SU-DHL-6 (cell line): ENCODE measurements at regions not wholly inside any gene's neighbourhood (a gene's known extent, or its start where the extent isn't known, plus 50 kb on each side); places are given as distances from the start of the nearest gene placed in this dataset.

Experiments used
- H2AFZ ChIP-seq: fragments of 200-600 bp; sonication (generic); 2 replicates; pipeline ENCODE4 v1.6.1; 2014; ENCODE audit warnings: low read depth, mild to moderate bottlenecking, moderate library complexity, mixed read lengths, antibody characterized with exemption, low read length; ENCODE audit not compliant: severe bottlenecking
- H3F3A ChIP-seq: fragments of 200-600 bp; shearing (Covaris generic); 2 replicates; pipeline ENCODE4 v1.6.0; 2016; ENCODE audit warnings: antibody characterized with exemption, mild to moderate bottlenecking; ENCODE audit not compliant: insufficient read depth
- H3K27ac ChIP-seq: fragments of 200-600 bp; sonication (generic); 2 replicates; pipeline ENCODE4 v1.5.1; 2016; ENCODE audit warnings: low read depth, mild to moderate bottlenecking, low read length, moderate library complexity, mixed read lengths
- H3K27me3 ChIP-seq: fragments of 200-600 bp; sonication (generic), shearing (Covaris generic); 2 replicates; pipeline ENCODE4 v1.6.0; 2014; ENCODE audit warnings: mild to moderate bottlenecking, low read length
- H3K36me3 ChIP-seq: fragments of 200-600 bp; sonication (generic); 2 replicates; pipeline ENCODE4 v1.6.1; 2014; ENCODE audit warnings: mild to moderate bottlenecking, low read length, mixed read lengths
- H3K4me2 ChIP-seq: fragments of 300-600, 200-600 bp; shearing (Covaris generic), sonication (generic); 2 replicates; pipeline ENCODE4 v1.6.0; 2014; ENCODE audit warnings: low read length, low read depth, mild to moderate bottlenecking; ENCODE audit not compliant: poor library complexity, severe bottlenecking
- H3K4me3 ChIP-seq: fragments of 200-600 bp; sonication (generic); 2 replicates; pipeline ENCODE4 v1.5.1; 2014; ENCODE audit warnings: antibody characterized with exemption, low read length, mild to moderate bottlenecking, mixed read lengths; ENCODE audit not compliant: insufficient read depth, poor library complexity, severe bottlenecking
- H3K79me2 ChIP-seq: fragments of 200-600 bp; sonication (generic); 2 replicates; pipeline ENCODE4 v1.6.1; 2014; ENCODE audit warnings: mild to moderate bottlenecking, low read length, moderate library complexity; ENCODE audit not compliant: insufficient read depth
- H3K9ac ChIP-seq: fragments of 200-600 bp; sonication (generic); 2 replicates; pipeline ENCODE4 v1.7.0; 2014; ENCODE audit warnings: mild to moderate bottlenecking, low read length
- H3K9me2 ChIP-seq: fragments of 200-600 bp; sonication (generic); replicated peaks from 2 replicates; pipeline ENCODE4 v1.6.1; 2014; ENCODE audit warnings: low read length; ENCODE audit not compliant: insufficient read depth
- H3K9me3 ChIP-seq: fragments of 200-600 bp; sonication (generic); 2 replicates; pipeline ENCODE4 v1.6.1; 2014; ENCODE audit warnings: low read length, mixed read lengths; ENCODE audit not compliant: insufficient read depth
- H4K20me1 ChIP-seq: fragments of 200-600 bp; sonication (generic); 2 replicates; pipeline ENCODE4 v1.6.1; 2014; ENCODE audit warnings: low read depth, mild to moderate bottlenecking, antibody characterized with exemption, low read length, moderate library complexity, mixed read lengths
- EZH2phosphoT487 ChIP-seq: fragments of 200-600 bp; sonication (generic), shearing (Covaris generic); conservative IDR thresholded peaks from 2 replicates; pipeline ENCODE4 v1.6.1; 2018; ENCODE audit warnings: mild to moderate bottlenecking, antibody characterized with exemption, low read length, moderate library complexity, mixed read lengths
- TF ChIP-seq, protein P1 (sequence below): fragments of 200-600 bp; sonication (generic); IDR thresholded peaks from one replicate; pipeline ENCODE4 v1.5.1; 2017; ENCODE audit warnings: antibody characterized with exemption, mild to moderate bottlenecking, low read length, moderate library complexity; ENCODE audit not compliant: insufficient read depth, poor library complexity, severe bottlenecking

DNA sequence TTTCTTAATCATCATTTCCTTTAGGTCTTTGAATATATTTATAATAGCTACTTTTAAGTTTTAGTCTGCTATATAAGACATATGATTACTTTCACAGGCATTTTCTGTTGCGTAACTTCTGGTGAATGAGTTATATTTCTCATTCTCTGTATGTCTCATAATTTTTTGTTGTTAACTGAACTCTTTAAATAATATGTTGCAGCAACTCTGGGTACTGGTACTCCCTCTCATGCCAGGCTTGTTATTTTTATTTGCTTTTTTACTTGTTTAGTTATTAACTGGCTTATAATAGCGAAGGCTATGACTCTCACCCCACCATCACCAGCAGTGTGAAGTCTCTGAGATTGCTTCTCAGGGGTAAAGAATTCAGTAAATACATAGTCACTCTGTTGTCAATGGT, 524.2 kb upstream of the CHORDC1 start:
- Histone ChIP-seq H3K4me3 (no peak overlapping the region), H3K9me3 (peaks cover 6% of the 10 kb centered on the region; the same call in 1 of the 2 replicates), H3F3A (no peaks in the 10 kb centered on the region), H3K36me3 (no peaks in the 10 kb centered on the region), H3K4me2 (no peak overlapping the region), H3K27me3 (no peaks in the 10 kb centered on the region), H2AFZ (no peak overlapping the region), H3K27ac (no peak overlapping the region), H3K79me2 (no peaks in the 10 kb centered on the region), H3K9ac (no peak overlapping the region), H4K20me1 (no peaks in the 10 kb centered on the region), H3K9me2 (no peaks in the 10 kb centered on the region)
- no peak for TF ChIP-seq EZH2phosphoT487
- TF ChIP-seq, protein P1, sequence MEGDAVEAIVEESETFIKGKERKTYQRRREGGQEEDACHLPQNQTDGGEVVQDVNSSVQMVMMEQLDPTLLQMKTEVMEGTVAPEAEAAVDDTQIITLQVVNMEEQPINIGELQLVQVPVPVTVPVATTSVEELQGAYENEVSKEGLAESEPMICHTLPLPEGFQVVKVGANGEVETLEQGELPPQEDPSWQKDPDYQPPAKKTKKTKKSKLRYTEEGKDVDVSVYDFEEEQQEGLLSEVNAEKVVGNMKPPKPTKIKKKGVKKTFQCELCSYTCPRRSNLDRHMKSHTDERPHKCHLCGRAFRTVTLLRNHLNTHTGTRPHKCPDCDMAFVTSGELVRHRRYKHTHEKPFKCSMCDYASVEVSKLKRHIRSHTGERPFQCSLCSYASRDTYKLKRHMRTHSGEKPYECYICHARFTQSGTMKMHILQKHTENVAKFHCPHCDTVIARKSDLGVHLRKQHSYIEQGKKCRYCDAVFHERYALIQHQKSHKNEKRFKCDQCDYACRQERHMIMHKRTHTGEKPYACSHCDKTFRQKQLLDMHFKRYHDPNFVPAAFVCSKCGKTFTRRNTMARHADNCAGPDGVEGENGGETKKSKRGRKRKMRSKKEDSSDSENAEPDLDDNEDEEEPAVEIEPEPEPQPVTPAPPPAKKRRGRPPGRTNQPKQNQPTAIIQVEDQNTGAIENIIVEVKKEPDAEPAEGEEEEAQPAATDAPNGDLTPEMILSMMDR: no peak

DNA sequence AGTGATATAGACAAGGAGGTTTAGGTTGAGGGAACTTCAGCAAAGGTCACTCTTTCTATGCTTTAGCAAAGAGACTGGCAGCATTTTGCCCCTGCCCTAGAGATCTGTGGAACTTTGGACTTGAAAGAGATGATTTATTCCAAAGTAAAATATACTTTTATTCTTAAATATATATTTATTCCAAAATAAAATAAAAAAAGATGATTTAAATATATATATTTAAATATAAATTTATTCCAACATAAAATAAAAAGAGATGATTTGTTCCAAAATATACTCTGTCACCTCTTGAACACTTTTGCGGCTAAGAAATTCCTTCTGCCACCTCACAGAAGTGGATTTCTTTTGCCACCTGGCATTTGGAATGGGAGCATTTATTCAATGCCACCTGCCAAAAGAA, 521.3 kb upstream of the CHORDC1 start:
- Histone ChIP-seq H3K36me3 (no peaks in the 10 kb centered on the region), H3K27ac (no peak overlapping the region), H3K79me2 (no peaks in the 10 kb centered on the region), H2AFZ (no peak overlapping the region), H3F3A (no peaks in the 10 kb centered on the region), H3K27me3 (no peaks in the 10 kb centered on the region), H3K4me3 (no peak overlapping the region), H3K9me3 (peaks cover 6% of the 10 kb centered on the region; the same call in 1 of the 2 replicates), H3K9ac (no peak overlapping the region), H4K20me1 (no peaks in the 10 kb centered on the region), H3K9me2 (no peaks in the 10 kb centered on the region), H3K4me2 (no peak overlapping the region)
- TF ChIP-seq EZH2phosphoT487: no peak
- TF ChIP-seq, protein P1: no peak

DNA sequence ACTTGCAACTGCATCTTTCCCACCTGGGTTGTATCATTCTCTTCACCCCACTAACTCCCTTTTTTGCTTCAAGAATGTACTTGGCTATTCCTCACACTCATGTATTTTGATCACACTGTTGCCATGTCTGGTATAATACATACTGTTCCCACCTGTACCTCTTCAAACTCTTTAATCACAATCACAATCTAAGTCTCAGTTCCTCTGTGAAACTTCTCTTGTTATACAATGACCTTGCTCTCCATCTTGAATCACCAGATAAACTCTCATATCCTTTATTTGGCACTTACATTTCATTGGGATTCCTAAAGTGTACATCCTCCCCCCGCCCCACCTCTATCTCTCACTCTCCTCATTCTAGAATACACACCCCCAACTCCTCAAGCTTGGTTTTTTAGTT, 516.0 kb upstream of the CHORDC1 start:
- no peak overlapping the region for H2AFZ ChIP-seq
- no peaks in the 10 kb centered on the region for H3K36me3 ChIP-seq
- no peak overlapping the region for H3K9ac ChIP-seq
- TF ChIP-seq, protein P1: no peak
- no peak for TF ChIP-seq EZH2phosphoT487
- H4K20me1 ChIP-seq: no peaks in the 10 kb centered on the region
- H3K9me3 ChIP-seq: no peaks in the 10 kb centered on the region
- no peaks in the 10 kb centered on the region for H3K27me3 ChIP-seq
- H3K79me2 ChIP-seq: no peaks in the 10 kb centered on the region
- H3K4me2 ChIP-seq: no peak overlapping the region
- no peaks in the 10 kb centered on the region for H3F3A ChIP-seq
- no peak overlapping the region for H3K27ac ChIP-seq
- H3K4me3 ChIP-seq: no peak overlapping the region
- H3K9me2 ChIP-seq: no peaks in the 10 kb centered on the region
